GM21825 (cell line): ENCODE measurements at regions not wholly inside any gene's neighbourhood (a gene's known extent, or its start where the extent isn't known, plus 50 kb on each side); places are given as distances from the start of the nearest gene placed in this dataset.
"Not testable (repeated sequence)": the region's sequence is repeated elsewhere in the genome, so short reads cannot be mapped to it uniquely, and the experiment has no call there.

ENCODE experiments used
- ATAC-seq: cut with Tn5 transposase; IDR thresholded peaks from one replicate; pipeline ENCODE4 v1.9.1; 2021; ENCODE audit warnings: mild to moderate bottlenecking, moderate library complexity; ENCODE audit not compliant: unreplicated experiment

DNA sequence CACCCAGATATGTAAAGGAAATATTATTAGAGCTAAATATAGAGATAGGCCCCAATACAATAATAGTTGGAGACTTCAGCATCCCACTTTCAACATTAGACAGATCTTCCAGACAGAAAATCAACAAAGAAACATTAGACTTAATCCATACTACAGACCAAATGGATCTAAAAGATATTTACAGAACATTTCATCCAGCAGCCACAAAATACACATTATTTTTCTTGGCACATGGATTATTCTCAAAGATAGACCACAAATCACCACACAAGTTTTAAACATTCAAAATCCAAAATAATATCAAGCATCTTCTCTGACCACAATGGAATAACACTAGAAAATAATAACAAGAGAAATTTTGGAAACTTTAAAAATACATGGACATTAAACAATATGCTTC, 1159.1 kb upstream of the CITED2 start:
- no peak for ATAC-seq

DNA sequence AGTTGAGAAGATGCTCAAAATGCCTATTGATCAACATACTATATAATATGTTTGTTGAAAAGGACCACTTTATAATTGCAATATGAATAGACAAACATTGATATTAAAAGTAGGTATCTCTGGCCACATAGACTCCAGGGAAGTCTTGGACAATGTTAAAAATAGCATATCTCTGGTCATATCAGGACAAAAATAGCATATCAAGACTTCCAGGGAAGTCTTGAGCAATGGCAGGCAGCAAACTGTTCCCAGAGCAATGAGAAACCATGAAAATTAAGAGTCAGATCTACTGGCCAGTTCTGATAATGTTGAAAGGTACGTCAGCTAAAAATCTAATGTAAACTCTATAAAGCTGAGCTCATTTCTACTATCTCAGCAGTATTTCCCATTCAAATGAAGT, 1130.3 kb upstream of the CITED2 start:
- no peak for ATAC-seq

DNA sequence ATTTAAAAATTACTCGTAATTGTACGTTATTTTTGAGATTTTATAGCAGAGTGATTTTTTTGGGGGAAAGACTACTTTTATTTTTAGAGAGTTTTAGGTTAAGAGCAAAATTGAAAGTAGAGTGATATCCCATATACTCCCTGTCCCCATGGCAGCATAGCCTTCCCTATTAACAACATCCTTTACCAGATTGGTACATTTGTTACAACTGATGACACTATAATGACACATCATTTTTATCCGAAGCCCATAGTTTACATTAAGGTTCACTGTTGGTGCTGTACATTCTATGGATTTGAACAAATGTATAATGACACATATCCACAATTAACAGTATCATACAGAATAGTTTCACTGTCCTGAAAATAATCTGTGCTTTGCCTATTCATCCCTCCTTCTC, 1126.4 kb upstream of the CITED2 start:
- ATAC-seq: no peak

DNA sequence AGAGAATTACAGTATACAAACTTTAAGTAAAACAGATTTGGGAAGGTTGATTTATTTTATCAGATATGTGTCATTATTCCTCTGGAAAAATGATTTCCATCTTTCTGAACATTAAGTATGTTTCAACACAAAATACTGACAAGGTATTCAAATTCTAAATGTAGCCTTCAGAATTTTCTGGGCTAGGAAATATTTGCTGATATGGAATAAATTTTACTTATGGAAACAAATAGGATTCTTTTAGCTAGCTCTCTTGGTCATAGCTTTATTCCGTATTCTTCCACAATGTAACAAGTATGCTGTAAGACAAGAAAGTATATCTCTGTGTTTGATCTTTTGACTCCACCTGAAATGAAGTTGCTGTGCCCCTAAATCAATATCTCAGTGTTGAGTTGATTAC, 1125.2 kb upstream of the CITED2 start:
- no peak for ATAC-seq

DNA sequence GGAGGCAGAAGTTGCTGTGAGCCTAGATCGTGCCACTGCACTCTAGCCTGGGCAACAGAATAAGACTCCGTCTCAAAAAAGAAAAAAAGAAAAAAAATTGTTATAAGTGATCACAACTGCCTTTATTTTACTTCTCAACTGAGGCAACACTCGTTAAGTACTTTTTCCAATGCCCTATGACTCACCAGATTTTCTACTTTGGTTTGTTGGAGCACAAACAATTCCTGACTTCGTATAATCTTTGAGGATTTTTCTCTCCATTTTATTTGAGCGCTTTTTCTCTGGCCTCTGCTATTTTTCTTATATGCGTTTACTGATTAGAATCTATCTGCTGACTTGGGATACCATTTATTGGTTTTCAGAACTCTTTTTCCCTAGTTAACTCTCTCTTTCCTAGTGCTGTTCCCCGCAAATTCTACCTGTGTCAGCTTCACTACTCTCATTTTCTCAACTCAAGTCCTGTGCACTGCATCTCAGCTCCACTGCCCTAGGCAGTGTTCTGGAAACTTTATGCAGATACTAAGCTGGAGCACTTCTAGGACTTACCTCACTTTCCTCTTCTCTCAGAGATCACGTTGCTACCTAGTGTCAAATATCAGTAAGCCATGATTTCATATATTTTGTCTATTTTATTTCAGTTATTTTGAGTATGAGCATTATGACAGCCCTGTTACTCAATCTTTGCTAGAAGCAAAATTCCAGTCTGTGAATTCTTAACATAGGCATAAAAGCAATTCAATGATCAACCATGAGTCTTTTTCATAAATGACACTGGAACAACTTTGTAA, 1120.1 kb upstream of the CITED2 start:
- ATAC-seq: no peak

DNA sequence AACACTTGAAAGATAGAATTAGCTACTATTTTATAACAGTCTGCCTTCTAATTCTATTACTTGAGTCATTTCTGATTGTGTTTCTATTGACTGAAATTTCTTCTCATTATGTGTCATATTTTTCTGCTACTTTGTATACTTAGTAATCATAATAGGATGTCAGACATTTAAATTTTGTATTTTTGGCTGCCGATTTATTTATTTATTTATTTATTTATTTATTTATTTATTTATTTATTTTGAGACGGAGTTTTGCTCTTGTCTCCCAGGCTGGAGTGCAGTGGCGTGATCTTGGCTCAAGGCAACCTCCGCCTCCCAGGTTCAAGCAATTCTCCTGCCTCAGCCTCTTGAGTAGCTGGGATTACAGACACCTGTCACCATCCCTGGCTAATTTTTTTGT, 1119.0 kb upstream of the CITED2 start:
- not testable (repeated sequence) for ATAC-seq

DNA sequence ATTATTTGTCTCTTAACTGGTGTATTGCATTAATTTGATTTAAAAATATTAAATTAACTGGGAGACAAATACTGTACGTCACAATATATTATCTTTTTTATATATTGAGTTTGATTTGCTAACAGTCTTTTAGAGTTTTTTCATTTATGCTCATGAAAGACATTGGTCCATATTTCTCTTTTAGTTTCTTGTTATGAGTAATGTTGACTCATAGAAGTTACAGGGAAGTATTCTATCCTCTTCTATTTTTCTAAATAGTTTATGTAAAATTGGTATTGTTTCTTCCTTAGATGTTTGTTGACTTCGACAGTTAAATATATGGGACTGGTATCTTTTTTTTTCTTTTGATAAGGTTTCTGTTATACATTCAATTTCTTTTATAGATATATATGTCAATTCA, 1115.6 kb upstream of the CITED2 start:
- ATAC-seq: no peak

DNA sequence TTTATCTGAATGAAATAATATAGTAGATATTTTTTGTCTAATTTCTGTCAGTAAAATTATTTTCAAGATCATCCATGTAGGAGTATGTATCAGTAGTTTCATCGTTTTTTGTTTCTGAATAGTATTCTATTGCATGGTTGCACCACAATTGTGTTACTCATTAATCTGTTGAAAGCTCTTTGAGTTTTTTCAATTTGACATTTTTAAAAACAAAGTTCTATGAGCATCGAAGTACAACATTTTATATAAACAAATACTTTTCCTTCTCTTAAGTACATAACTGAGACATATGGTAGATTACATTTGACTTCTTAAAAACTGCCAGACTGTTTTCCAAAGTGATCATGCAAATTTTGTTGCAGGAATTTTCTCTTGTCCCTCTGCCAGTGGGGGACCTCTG, 1113.1 kb upstream of the CITED2 start:
- no peak for ATAC-seq

DNA sequence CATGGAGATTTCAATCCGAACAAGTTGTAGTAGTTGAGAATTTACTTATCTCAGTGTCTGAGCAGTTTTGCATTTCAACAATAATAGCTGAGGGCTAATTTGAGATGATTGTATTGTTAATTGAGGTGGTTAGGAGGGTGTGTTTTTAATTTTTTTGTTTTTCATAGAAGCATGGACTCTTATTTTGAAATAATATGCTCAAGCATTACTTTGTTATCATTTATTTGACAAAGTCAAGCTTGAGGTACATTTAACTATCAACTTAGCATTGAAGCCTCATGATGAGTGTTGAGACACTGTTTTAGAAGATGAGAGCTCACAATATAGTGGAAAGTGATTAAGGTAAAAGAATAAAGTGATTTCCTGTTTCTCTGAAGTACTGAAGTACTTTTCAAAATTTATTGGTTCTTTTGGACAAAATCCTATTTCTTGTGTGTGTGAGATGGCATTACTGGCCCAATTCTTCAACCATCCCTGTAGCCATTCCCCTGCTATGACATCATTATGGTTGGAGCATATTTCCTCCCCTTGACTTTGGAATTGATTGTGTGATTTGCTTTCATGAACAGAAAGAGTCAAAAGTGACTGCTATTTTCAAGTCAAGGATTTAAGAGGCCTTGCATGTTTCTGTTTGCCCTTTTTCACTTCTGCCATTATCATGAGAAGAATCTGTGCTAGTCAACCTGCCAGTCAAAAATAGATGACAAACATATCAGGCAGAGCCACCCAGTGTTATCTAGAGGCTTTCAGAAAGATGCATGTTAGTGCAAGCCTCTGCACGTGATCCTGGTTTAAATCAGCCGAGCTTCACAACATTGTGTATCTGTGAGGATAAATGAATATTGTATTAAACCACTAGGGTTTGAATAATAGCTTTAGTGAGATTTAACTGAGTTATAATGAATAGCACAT, 1112.3 kb upstream of the CITED2 start:
- no peak for ATAC-seq

DNA sequence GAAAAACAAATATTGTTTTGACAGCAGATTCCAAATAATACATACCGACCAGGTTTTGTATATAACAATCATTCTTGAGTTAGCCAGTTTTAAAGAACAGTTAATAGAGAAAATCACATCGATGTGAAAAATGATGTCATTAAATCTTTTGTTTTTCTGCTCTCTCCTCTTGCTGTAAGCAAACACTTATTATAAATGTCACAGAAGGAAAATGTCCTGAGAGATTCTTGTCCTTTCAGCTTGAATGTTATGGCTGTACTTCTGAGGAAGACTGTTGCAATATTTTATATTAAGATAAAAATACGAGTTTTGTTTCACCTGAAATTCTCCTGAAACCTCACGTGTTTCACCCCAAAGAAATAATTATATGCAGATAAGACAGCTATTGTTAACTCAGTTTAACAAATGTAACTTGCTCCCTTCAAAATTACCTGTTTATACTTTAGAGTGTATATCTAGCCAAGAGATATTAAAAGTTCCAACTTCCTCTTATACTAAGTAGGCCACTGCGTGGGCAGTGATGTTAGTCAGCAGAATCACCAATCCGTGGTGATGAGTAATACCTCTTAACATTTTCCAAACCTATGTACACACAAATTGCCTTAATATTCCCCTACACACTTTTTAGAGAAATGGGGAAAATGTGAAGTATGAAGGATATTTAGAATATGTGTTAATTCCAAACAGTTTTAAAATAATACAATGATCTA, 1111.4 kb upstream of the CITED2 start:
- no peak for ATAC-seq

DNA sequence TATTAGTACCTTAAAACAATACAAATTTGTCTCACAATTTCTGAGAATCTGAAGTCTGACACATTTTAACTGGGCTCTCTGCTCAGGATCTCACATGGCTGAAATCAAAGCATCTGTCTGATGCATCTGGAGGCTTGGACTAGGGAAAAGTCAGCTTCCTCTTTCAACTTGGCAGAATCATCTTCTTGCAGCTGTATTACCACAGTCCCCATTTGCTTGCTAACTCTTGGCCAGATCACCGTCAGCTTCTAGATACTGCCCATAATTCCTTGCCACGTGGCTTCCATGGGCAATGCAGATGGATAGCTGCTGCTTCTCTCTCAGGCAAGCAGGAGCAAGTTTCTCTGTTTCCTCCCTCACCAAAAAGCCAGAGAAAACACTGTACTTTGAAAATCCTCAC, 1106.4 kb upstream of the CITED2 start:
- no peak for ATAC-seq

DNA sequence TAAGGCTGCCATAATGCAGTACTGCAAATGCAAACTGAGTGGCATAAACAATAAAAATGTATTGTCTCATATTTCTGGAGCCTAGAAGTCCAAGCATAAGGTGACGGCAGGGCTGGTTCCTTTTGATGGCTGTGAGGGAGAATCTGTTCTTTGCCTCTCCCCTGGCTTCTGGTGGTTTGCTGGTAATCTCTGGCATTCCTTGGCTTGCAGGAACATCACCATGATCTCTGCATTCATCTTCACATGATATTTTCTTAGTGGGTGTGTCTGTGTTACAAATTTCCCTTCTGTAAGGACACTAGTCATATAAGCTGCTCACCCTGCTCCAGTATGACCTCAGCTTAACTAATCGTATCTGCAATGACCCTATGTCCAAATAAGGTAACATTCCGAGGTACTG, 1104.2 kb upstream of the CITED2 start:
- ATAC-seq: no peak

DNA sequence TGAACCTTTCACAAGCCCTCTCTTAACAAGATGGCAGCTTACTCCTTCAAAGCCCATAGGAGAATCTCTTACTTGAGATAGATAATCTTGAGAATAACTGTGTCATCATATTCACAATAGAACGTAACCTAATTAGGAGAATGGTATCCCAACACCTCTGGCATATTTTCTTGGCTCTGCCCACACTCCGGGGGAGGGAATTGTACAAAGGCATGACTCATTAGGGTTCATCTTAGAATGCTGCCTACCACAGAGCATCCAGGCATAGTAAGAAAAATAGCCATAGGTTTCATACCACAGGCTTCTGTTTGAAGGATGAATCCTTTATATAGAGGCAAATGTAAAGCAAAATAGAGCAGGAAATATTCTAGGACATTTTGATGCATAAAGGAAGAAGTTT, 1100.6 kb upstream of the CITED2 start:
- no peak for ATAC-seq

DNA sequence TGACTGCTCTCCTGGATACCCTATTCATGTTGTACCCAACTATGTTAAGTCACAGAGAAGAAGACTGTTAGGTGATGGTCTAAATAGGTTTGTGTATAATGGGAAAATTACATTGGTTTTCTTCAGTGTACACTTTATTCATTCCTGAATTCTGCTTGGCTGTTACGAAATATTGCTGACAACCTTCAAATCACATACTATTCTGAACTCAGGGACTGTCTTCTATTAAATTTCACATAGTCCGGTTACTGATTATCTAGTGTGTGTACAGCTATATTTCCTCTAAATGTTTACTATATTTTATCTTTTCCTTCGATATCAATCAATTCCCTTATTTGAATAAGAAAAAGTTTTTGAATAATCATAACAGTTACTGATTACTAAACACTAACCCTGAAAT, 1090.3 kb upstream of the CITED2 start:
- no peak for ATAC-seq

DNA sequence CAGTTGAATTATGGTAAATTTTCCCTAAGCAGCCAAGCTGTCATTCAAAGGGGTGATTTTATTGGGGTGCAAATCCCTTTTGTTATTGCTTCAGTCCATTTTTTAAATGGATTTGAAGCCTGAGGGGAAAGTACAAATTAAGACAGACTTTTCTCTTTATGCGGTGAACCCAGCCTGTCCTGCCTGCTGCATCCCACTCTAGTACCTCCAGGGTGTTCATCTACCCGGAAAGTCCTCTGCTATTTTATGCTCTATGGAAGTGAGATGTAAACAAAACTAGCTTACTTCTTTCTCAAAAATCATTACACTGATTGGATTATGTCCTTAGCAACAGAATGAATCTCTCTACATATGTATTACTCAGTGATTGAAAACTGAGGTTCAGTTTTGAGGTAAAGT, 1088.9 kb upstream of the CITED2 start:
- ATAC-seq: no peak

DNA sequence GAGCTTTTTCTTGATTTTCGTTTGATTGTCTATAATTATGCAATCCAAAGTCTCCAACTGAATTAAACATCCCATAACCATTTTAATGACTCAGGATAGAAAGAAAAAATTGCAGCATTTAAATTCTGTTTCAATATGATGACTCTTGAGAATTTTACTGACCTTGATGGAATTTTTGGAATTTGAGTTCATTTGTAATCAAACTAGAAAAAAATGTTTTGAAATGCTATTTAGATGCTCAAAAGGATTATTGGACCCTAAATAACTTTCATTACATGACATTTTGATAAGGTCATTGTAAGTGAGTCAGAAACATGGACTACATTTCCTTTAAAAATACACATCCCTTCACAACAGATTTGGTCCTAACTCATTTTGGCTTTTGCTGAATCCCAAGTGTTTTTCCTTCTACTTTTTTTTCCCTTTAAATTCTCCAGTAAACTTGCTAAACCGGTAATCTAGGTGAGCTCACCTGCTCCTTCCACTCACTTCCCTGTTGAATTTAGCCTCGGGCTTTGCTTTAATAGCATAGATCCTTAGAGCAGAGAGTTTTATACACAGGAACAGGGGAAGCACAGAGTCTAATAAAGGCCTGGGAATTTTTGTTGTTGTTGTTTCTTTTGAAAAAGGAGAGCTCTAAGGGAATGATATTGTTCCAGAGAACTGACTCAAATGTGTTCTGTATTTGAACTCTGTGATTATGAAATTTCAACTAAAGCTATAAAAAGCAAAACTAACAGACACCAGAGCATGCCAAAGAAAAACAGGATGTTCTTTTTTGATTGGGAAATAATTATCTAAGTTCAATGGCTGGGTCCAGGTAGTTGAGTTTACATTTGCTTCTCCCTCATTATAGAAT, 1088.2 kb upstream of the CITED2 start:
- no peak for ATAC-seq

DNA sequence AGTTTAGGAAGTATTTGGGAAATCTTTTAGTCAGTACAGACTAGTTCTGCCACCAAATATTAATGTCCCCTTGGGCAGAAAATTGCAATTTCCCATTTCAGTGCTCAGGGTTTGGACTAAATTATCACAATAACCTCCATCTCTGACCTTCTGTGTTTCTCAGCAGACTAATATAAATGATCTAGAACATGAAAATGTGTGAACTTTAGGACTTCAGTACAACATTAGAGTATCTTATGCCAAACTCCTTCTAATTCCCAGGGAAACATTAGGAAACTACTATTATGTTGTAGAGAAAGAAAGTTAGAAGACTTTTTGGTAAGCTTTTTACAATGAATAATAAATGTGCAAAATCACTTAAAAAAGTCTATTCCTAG, 1087.6 kb upstream of the CITED2 start:
- ATAC-seq: no peak

DNA sequence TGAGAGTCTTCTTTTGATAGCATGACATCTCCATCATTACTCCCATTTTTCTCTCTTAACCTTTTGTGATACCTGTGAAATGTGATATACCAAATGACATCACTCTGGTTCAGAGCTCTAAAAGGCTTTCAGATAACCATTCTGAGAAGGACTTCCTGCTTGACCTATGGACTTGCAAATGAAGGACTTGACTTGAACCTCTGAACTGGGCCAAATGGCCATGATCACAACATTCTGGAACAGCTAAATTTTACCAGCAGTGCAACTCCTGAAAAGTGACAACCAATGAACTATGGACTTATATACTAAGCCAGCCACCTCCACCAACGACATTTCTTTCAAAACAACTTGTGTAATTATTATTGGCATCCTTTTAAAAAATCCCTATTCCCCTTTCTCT, 1085.8 kb upstream of the CITED2 start:
- no peak for ATAC-seq

DNA sequence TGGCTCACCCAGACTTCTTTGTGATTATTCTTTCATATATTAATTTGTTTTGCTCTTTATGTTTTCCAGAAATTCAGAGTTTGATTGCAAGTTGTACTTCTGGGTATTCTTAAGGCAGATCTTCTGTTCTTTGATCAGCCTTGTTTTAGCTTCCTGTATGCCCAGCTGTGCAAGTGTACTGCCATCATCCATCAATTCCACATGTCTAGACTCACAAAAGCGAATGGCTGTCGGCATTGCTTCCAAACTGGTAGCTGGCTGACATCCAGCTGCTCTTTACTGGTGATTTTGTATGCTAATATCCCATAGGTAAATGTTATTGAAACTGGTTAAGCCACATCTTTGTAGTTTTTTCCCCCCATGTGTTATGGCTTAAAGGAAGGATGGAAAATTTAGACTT, 1084.8 kb upstream of the CITED2 start:
- ATAC-seq: no peak

DNA sequence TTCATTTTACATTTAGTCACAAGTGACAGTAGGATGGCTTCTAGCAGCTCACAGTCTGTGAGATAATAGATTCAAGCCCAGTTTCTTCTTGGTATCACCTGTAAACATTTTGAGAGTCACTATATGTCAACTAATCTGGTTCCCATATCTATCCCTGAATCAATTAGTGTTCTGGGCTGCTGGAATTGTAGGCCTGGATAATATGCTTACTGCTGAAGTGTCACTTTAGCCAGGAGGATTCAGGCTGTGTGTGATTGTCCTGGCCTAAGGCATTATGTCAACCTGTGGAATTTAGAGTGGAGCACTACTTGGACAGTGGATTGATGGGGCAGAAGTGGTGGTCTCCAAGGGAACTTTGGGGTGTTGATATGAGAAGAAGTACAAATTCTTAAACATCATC, 1071.8 kb upstream of the CITED2 start:
- ATAC-seq: no peak
